HG03460 (cell line): ENCODE measurements at regions not wholly inside any gene's neighbourhood (a gene's known extent, or its start where the extent isn't known, plus 50 kb on each side); places are given as distances from the start of the nearest gene placed in this dataset.

Experiments
- ATAC-seq: cut with Tn5 transposase; IDR thresholded peaks from one replicate; pipeline ENCODE4 v1.9.1; 2021; ENCODE audit not compliant: unreplicated experiment

GRCh38 chr2:23132823-23133595 is 252.0 kb upstream of the KLHL29 start:
- no peak for ATAC-seq

GRCh38 chr2:23134726-23135125 is 250.3 kb upstream of the KLHL29 start:
- ATAC-seq: no peak

- no peak for ATAC-seq
Observed at GRCh38 chr2:23135481-23136100, 249.4 kb upstream of the KLHL29 start.

DNA sequence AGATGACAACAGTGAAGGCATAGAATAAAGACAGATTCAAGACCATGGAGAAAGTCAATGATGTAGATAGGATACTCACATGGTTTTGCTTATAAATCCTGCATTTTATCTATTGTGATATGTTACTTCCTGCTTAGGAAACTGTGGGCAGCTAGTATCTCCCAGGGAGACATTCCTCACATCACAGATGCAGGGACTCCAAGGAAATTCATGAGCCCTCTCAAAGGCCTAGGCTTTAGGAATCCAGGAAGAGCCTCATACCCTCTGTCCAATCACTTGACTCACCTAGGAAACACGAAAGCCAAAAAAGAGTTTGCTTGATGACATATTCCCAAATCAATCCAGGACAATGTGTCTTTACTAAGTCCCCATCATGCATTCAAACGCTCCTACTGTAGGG is 247.8 kb upstream of the KLHL29 start:
- no peak for ATAC-seq

GRCh38 chr2:23138701-23139100 is 246.3 kb upstream of the KLHL29 start:
- no peak for ATAC-seq

- no peak for ATAC-seq
Observed at GRCh38 chr2:23145460-23145859, 239.5 kb upstream of the KLHL29 start.

DNA sequence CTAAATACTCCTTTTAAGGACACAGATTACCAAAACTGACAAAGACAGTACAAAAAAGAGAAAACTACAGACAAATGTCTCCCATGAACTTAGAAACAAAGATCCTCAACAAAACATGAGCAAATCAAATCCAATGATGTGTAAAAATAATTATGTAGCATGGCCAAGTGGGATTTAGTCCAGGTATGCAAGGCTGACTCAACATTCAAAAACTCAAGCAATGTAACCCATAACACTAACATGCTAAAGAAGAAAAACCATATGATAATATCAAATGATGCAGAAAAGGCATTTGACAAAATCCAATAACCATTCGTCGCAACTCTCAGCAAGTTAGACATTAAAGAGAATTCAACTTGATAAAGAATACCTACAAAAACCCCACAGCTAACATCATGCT is 239.0 kb upstream of the KLHL29 start:
- ATAC-seq: no peak

- no peak for ATAC-seq
Observed at GRCh38 chr2:23148342-23148741, 236.6 kb upstream of the KLHL29 start.

GRCh38 chr2:23149777-23150176 is 235.2 kb upstream of the KLHL29 start:
- ATAC-seq: no peak

GRCh38 chr2:23153484-23153883 is 231.5 kb upstream of the KLHL29 start:
- no peak for ATAC-seq

DNA sequence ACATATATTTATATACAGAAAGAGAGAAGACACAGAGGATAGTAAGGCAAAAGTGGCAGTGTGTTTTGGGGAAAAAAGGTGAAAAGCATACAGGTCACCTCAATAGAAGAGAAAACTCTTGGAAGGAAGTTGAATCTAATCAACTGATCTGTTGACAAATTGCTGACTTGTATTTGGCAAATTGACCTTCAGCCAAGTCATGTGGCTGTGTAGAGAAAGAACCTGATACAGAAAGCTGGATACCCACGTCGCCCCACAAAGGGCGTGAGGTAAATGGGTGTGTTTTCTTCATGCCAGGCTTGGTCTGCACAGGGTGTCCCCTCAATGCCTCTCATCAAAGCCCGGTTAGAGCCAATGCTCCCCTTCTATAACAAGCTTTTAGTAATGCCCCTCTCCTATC is 230.0 kb upstream of the KLHL29 start:
- ATAC-seq: no peak

DNA sequence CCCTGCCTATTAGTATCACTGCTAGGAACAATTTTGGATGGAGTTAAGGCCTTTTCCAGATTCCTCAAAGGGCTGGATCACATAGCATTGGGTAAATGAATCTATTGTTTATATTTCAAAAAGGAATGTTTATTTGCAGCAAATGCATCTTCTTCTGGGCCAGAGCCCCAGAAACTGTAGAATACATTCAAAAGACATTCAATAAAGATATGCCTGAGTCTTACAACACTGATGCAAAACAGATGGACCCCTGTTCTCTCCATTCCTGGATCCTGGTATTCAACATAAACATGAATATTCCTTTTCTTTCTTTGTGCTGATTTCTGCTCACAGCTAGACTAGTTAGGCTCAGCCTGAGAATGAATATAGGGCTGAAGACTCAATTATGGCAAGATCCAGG is 227.2 kb upstream of the KLHL29 start:
- no peak for ATAC-seq

GRCh38 chr2:23158306-23158705 is 226.7 kb upstream of the KLHL29 start:
- no peak for ATAC-seq

GRCh38 chr2:23159746-23160405 is 225.1 kb upstream of the KLHL29 start:
- no peak for ATAC-seq

DNA sequence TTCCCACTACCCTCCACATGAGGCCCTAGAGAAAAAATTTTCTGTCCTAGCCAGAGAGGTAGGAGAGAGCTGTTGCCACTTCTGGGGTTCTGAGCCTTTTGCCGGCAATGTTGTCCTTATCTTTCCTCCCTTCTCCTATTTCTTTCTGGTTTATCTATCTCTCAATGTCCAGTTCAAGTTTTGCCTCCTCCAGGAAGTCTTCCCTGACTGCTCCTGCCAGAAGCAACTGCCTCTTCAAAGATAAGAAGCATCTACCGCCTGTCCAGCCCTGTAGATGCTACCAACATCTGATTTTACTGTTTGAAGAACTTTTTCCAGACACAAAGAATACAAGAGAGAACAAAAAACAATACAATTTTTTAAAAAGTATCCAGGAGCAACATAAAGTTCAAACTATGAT is 220.8 kb upstream of the KLHL29 start:
- no peak for ATAC-seq

DNA sequence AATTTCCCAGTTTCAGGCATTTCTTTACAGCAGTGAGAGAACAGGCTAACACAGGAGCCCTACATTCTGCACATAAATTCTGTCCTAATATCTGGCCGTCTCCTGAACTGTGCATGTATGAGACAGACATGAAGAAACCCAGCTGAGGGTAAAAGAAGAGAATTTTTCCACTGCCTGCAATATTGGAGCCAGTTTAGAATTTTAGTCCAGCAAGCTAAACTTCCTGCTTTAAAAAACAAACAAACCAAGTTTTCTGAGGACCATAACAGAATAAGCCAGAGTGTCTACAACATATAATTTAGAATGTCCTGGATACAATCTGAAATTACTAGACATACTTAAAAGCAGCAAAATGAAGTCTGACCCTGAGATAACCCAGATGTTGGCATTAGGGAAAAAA is 215.1 kb upstream of the KLHL29 start:
- ATAC-seq: no peak

DNA sequence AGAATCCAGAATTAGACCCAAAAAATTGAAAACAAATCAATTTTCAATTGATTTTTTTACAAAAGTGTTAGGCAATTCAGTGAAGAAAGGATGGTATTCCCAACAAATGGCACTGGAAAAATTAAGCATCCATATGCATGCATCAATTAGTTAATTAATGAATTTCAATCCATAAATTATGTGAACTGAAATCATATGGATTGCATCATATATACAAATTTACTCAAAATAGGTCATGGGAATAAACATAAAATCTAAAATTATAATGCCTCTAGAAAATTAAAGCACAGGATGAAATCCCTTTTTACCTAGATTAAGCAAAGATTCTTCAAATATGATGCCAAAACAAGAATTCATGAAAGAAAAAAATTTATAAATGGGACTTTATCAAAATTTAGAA is 213.9 kb upstream of the KLHL29 start:
- ATAC-seq: no peak

GRCh38 chr2:23178396-23178795 is 206.6 kb upstream of the KLHL29 start:
- no peak for ATAC-seq

DNA sequence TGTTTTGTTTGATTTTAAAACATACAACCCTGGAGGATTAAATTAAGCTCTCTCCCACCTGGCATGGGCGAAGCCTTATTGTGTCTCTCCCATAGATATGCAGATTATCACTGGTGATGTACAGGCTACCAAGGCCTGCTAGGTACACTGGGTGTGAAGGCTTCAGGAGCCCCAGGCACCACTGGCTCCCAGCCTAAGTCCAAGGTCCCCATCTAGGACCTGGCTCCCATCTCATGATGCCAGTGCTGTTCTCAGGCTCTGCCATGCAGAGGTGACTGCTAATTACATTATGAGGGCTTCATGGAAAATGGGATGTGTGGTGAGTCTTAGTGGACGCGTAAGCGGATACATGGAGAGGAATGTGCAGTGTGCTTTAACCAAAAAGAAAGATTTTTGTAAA is 201.2 kb upstream of the KLHL29 start:
- ATAC-seq: no peak

GRCh38 chr2:23198316-23199114 is 186.5 kb upstream of the KLHL29 start:
- no peak for ATAC-seq

- ATAC-seq: no peak
Observed at GRCh38 chr2:23199115-23199918, 185.7 kb upstream of the KLHL29 start.
